HG03439 (cell line): ENCODE measurements at regions not wholly inside any gene's neighbourhood (a gene's known extent, or its start where the extent isn't known, plus 50 kb on each side); places are given as distances from the start of the nearest gene placed in this dataset.
"Not testable (repeated sequence)": the region's sequence is repeated elsewhere in the genome, so short reads cannot be mapped to it uniquely, and the experiment has no call there.

Experiments
- ATAC-seq: cut with Tn5 transposase; IDR thresholded peaks from one replicate; pipeline ENCODE4 v1.9.1; 2021; ENCODE audit warnings: mild to moderate bottlenecking, moderate library complexity; ENCODE audit not compliant: unreplicated experiment

GRCh38 chr2:12871694-12872315, 155.1 kb downstream of the TRIB2 start:
- ATAC-seq: no peak

GRCh38 chr2:12877761-12878160, 161.0 kb downstream of the TRIB2 start:
- ATAC-seq: no peak

- ATAC-seq: no peak
These were observed 162.9 kb downstream of the TRIB2 start for GRCh38 chr2:12879649-12880048.

- ATAC-seq: no peak
These were observed 165.2 kb downstream of the TRIB2 start for GRCh38 chr2:12881952-12882351.

DNA sequence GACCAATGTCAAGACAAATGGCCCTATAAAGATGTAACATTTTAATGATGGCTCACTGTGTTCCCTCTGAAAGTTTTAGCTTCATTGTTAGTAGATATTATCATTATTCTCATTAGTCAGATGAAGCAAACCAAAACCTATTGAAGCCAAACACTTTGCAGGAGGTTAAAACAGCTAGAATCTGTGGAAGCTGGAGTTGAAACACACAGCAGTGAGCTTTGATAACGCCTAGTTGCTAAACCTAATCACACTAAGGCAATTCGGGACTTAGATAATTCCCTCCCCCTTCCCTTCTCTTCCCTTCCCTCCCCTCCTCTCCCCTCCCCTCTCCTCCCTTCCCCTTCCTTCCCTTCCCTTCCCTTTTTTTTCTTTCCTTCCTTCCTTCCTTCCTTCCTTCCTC, 165.7 kb downstream of the TRIB2 start:
- ATAC-seq: no peak

- no peak for ATAC-seq
These were observed 167.2 kb downstream of the TRIB2 start for GRCh38 chr2:12883906-12884305.

GRCh38 chr2:12884713-12885282, 168.1 kb downstream of the TRIB2 start:
- ATAC-seq: no peak

DNA sequence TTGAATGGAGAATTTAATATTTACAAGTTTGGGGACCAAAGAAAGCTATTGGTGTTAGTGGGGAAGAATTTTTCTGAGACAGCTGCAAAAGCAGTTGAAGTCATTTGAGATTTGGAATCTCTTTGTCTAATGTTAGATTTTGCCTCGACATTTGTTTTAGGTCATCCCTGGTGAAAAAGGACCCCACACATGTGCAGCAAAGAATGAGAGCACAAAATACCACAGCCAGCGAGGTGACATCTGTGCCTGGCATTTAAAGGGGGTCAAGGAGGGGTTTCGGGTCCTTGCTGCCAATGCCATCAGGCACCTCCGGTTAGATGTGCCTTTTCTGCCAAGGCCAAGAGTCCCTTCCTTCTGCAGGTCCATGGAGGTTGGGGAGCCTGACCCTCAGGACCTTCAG, 173.3 kb downstream of the TRIB2 start:
- ATAC-seq: no peak

- no peak for ATAC-seq
These were observed 173.8 kb downstream of the TRIB2 start for GRCh38 chr2:12890481-12890991.

DNA sequence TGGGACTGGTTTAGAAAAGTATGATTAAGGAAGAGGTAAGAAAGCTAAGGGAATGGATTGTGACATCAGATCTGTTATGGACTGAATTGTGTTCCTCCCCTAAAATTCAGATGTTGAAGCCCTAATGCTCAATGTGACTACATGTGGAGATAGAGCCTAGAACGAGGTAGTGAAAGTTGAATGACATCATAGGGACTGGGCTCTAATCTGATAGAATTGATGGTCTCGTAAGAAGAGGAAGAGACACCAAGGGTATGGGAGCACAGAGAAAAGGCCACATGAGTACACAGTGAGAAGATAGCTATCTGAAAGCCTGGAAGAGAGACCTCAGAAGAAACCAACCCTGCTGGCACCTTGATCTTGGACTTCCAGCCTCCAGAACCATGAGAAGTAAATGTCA, 178.3 kb downstream of the TRIB2 start:
- ATAC-seq: no peak

DNA sequence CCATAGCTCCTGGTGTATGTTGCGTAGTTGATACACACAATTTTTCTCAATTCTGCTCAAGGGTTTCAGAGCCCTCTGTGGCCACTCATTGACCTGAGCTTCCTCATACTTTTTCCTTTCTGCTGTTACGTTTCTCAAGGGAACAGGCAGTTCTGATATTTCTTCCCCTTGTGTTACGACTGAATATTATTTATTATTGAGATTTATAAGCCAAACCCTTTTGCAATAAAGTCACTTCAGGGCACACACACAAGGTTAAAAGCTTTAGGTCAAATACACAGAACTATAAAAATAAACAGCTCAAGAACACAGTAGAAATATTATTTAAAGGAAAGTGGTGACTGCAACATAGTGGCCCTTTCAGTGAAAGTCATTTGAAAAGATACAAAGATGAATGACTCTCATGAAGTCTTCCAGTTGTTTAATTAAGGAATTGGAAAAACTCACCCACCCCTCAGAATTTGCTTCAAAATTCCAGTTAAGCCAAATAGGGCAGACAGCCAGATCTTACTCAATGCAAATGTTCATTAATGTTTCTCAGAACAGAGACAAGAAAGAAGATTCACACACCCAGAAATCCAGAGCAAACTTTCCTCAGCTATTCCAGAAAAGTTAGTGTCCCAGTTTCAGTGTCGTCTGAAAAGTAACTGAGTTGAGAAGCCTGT, 179.7 kb downstream of the TRIB2 start:
- ATAC-seq: no peak

DNA sequence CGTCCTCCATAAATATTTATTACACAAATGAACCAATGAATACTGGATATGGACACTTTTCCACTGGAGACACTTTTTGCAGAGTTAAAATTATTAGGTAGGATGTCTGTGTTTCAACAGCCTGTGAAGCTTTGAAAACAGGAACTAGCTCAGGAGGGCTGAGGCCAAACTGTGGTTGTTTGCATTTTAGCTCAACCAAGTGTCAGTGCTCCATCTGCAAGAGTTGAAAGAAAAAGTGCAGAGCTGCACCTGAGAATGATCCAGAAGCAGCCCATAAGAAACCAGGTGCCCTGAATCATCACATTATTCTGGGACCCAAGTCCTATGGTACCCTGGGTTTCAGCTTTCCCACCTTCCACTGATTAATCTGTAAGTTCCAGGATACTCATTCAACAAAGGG, 180.4 kb downstream of the TRIB2 start:
- ATAC-seq: no peak

GRCh38 chr2:12903272-12903671, 186.5 kb downstream of the TRIB2 start:
- ATAC-seq: no peak

DNA sequence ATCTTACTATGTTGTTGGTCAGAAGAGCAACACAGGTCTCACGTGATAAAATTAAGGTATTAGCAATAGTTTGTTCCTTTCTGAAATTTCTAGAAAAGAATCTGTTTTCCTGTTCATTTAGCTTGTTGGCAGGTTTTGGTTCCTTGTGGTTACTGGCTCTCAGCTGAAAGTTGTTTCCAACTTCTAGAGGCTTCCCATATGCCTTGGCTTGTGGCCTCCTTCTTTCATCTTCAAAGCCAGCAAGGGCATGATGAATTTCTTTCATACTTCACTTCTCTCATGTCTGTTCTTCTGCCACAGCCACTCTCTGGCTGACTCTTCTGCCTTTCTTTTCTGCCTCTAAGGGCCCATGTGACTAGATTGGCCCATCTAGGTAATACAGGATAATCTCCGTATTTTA, 193.7 kb downstream of the TRIB2 start:
- ATAC-seq: no peak

DNA sequence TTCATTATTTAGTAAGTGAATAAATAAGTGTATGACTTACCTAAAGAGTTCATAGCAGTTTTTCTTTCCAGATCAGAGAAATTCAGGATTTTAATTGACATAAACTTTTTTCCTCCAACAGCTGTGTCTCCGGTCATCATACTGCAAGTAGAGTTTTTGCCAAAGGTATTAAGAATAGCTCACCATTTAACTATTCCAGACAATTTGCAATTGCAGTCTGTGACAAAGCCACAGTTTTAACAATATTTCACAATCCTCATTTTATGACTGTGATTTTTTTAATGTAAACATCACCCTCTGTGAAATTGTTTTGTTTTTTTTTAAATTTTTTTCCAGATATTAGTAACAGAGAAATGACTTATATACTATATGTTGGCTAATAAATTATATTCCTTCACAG, 199.1 kb downstream of the TRIB2 start:
- ATAC-seq: no peak

- no peak for ATAC-seq
These were observed 201.6 kb downstream of the TRIB2 start for GRCh38 chr2:12918138-12918834.

- no peak for ATAC-seq
These were observed 202.2 kb downstream of the TRIB2 start for GRCh38 chr2:12918835-12919445.

DNA sequence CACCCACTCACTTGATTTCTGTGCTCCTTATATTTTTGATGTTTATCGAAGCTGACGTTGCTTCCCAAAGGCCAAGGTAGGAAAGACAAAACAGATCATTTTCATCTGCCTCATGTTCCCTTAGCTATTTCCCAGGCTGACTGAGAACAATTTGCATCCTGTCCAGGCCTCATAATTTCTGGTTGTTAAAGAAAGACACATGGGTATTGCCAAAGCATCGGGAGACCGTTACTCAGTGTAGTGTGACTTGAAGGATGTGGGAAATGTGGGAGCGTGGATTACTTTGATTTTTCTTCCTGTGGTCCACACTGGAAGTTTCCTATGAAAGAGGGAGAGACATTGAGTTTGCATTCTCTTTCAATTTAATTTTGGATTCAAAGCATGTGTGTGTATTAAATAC, 204.6 kb downstream of the TRIB2 start:
- no peak for ATAC-seq

GRCh38 chr2:12923907-12924610, 207.3 kb downstream of the TRIB2 start:
- ATAC-seq: no peak

DNA sequence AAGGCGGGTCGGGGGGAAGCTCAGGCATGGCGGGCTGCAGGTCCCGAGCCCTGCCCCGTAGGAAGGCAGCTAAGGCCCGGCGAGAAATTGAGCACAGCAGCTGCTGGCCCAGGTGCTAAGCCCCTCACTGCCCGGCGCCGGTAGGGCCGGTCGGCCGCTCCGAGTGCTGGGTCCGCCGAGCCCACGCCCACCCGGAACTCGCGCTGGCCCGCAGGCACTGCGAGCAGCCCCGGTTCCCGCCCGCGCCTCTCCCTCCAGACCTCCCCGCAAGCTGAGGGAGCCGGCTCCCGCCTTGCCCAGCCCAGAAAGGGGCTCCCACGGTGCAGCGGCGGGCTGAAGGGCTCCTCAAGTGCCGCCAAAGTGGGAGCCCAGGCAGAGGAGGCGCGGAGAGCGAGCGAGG, 209.9 kb downstream of the TRIB2 start:
- ATAC-seq: not testable (repeated sequence)
